ENCODE measurements at regions not wholly inside any gene's neighbourhood (a gene's known extent, or its start where the extent isn't known, plus 50 kb on each side); places are given as distances from the start of the nearest gene placed in this dataset.

DNA sequence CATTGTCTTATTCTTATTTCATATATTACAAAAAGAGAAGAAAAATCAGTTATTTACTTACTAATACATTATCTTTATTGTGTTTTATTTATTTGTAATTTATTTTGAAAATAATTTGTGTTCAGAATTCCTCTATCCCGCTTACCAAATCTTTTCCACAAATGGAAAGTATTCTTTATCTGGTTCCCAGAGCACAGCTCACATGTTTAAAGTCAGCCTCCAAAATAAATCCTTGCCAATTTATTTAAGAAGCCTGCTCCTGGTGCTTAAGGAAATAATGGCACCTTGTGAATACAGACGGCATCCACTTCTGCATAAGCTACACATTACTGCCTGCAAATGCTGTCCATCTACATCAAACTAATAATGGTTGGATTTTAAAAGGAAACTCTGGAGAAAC is 435.4 kb downstream of the MTRR start:
- ChIA-PET POLR2A (no interaction called here), CTCF (interaction anchor here (0.6 to 0.7 kb wide), 2 partner anchors 14 to 1064 kb away, joined by 3 read pairs; no protein-coding TSS in a partner anchor)
- Histone ChIP-seq H3K4me3 (no peak overlapping the region), H3K27ac (no peak overlapping the region), H3K9me3 (no peaks in the 10 kb centered on the region), H3K4me1 (no peaks in the 10 kb centered on the region), H3K4me2 (no peak overlapping the region)
- no peak for FAIRE-seq
- TF ChIP-seq PHF8 (IDR thresholded peaks at IDR 0.05; ENCODE audit: borderline replicate concordance, low read depth): no peak
- TF ChIP-seq, protein P1, sequence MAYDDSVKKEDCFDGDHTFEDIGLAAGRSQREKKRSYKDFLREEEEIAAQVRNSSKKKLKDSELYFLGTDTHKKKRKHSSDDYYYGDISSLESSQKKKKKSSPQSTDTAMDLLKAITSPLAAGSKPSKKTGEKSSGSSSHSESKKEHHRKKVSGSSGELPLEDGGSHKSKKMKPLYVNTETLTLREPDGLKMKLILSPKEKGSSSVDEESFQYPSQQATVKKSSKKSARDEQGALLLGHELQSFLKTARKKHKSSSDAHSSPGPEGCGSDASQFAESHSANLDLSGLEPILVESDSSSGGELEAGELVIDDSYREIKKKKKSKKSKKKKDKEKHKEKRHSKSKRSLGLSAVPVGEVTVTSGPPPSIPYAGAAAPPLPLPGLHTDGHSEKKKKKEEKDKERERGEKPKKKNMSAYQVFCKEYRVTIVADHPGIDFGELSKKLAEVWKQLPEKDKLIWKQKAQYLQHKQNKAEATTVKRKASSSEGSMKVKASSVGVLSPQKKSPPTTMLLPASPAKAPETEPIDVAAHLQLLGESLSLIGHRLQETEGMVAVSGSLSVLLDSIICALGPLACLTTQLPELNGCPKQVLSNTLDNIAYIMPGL (CRISPR knock-in tag; IDR thresholded peaks at IDR 0.05; ENCODE audit: borderline replicate concordance): no peak
- TF ChIP-seq GATA3 (IDR thresholded peaks at IDR 0.05; ENCODE audit: borderline replicate concordance): no peak
- TF ChIP-seq, protein P2, sequence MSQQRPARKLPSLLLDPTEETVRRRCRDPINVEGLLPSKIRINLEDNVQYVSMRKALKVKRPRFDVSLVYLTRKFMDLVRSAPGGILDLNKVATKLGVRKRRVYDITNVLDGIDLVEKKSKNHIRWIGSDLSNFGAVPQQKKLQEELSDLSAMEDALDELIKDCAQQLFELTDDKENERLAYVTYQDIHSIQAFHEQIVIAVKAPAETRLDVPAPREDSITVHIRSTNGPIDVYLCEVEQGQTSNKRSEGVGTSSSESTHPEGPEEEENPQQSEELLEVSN (IDR thresholded peaks at IDR 0.05; ENCODE audit: borderline replicate concordance, low read depth): no peak
- TF ChIP-seq SMC3 (IDR thresholded peaks at IDR 0.05): no peak
- TF ChIP-seq HDAC2 (IDR thresholded peaks at IDR 0.05): no peak
- TF ChIP-seq POLR2A (IDR thresholded peaks at IDR 0.05; ENCODE audit: low read length): no peak
- TF ChIP-seq FOSL2 (IDR thresholded peaks at IDR 0.05): no peak
- TF ChIP-seq FOSL2 (CRISPR knock-in tag; IDR thresholded peaks at IDR 0.05): no peak
- TF ChIP-seq, protein P3, sequence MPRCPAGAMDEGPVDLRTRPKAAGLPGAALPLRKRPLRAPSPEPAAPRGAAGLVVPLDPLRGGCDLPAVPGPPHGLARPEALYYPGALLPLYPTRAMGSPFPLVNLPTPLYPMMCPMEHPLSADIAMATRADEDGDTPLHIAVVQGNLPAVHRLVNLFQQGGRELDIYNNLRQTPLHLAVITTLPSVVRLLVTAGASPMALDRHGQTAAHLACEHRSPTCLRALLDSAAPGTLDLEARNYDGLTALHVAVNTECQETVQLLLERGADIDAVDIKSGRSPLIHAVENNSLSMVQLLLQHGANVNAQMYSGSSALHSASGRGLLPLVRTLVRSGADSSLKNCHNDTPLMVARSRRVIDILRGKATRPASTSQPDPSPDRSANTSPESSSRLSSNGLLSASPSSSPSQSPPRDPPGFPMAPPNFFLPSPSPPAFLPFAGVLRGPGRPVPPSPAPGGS (IDR thresholded peaks at IDR 0.05): no peak
- TF ChIP-seq, protein P4, sequence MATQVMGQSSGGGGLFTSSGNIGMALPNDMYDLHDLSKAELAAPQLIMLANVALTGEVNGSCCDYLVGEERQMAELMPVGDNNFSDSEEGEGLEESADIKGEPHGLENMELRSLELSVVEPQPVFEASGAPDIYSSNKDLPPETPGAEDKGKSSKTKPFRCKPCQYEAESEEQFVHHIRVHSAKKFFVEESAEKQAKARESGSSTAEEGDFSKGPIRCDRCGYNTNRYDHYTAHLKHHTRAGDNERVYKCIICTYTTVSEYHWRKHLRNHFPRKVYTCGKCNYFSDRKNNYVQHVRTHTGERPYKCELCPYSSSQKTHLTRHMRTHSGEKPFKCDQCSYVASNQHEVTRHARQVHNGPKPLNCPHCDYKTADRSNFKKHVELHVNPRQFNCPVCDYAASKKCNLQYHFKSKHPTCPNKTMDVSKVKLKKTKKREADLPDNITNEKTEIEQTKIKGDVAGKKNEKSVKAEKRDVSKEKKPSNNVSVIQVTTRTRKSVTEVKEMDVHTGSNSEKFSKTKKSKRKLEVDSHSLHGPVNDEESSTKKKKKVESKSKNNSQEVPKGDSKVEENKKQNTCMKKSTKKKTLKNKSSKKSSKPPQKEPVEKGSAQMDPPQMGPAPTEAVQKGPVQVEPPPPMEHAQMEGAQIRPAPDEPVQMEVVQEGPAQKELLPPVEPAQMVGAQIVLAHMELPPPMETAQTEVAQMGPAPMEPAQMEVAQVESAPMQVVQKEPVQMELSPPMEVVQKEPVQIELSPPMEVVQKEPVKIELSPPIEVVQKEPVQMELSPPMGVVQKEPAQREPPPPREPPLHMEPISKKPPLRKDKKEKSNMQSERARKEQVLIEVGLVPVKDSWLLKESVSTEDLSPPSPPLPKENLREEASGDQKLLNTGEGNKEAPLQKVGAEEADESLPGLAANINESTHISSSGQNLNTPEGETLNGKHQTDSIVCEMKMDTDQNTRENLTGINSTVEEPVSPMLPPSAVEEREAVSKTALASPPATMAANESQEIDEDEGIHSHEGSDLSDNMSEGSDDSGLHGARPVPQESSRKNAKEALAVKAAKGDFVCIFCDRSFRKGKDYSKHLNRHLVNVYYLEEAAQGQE (IDR thresholded peaks at IDR 0.05): no peak
- TF ChIP-seq RFX5 (IDR thresholded peaks at IDR 0.05): no peak
- 5% methylated on average over 2 of the region's 2 CpGs for WGBS (ENCODE audit: missing lambda C conversion rate)
- DNase-seq (ENCODE audit: low read depth in 1 of 2, low spot score in 1 of 2): no peak
- ATAC-seq: no peak

DNA sequence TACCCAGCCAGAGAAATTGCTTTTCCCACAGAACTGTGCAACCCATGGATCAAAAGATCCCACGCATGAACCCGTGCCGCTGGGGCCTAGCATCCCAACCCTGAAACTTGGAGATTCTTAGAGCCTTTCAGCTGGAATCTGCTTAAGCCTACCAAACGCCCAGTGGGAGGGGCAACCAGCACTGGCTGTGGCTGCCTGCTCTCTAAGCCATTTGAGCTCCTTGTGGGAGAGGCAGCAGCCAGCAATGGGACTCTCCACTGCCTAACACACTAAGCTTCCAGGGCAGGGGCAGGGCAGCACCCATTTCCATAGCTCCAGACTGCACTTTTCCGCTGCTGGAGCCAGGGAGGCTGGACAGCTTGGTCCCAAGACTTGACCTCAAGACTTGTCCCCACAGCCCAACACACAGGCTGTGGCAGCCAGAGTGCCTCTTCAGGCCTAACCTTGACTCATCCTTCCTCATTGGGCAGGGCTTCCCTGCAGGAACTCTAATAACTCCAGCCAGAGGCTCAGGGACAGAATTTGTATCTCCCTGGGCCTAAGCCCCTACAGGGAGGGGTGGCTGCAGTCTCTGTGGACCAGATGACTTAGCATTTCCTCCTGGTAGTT is 437.4 kb downstream of the MTRR start:
- TF ChIP-seq MYC (IDR thresholded peaks at IDR 0.05; ENCODE audit: borderline replicate concordance, low read length) (no peak), MAFK (IDR thresholded peaks at IDR 0.05; ENCODE audit: partially characterized antibody) (no peak), ESRRA (IDR thresholded peaks at IDR 0.05; ENCODE audit: borderline replicate concordance, low read length) (no peak), NR3C1 (IDR thresholded peaks at IDR 0.05) (no peak), RFX5 (IDR thresholded peaks at IDR 0.05) (no peak), SREBF2 (IDR thresholded peaks at IDR 0.05) (no peak), RCOR1 (IDR thresholded peaks at IDR 0.05; ENCODE audit: low read depth, low read length) (no peak), HOXB5 (CRISPR knock-in tag; IDR thresholded peaks at IDR 0.05) (no peak)
- TF ChIP-seq, protein P1 (CRISPR knock-in tag; IDR thresholded peaks at IDR 0.05; ENCODE audit: borderline replicate concordance): no peak
- TF ChIP-seq, protein P5, sequence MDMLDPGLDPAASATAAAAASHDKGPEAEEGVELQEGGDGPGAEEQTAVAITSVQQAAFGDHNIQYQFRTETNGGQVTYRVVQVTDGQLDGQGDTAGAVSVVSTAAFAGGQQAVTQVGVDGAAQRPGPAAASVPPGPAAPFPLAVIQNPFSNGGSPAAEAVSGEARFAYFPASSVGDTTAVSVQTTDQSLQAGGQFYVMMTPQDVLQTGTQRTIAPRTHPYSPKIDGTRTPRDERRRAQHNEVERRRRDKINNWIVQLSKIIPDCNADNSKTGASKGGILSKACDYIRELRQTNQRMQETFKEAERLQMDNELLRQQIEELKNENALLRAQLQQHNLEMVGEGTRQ (IDR thresholded peaks at IDR 0.05): no peak
- no CpG with 5 or more reads among the region's 5 CpGs for WGBS (ENCODE audit: missing lambda C conversion rate)
- DNase-seq (ENCODE audit: low read depth in 1 of 2, low spot score in 1 of 2) (no peak), FAIRE-seq (no peak), ATAC-seq (no peak)
- CTCF ChIA-PET: no interaction called here
- Histone ChIP-seq H3K4me1 (no peaks in the 10 kb centered on the region), H3K4me3 (no peak overlapping the region), H3K27ac (no peak overlapping the region), H3K4me2 (no peak overlapping the region), H3K9me3 (no peaks in the 10 kb centered on the region)
- POLR2A ChIA-PET: no interaction called here
